Effector CD4-positive, alpha-beta T cell (primary cell): ENCODE measurements at regions not wholly inside any gene's neighbourhood (a gene's known extent, or its start where the extent isn't known, plus 50 kb on each side); places are given as distances from the start of the nearest gene placed in this dataset.
"Not testable (repeated sequence)": the region's sequence is repeated elsewhere in the genome, so short reads cannot be mapped to it uniquely, and the experiment has no call there.

Experiments
- DNase-seq: peaks from one replicate; pipeline ENCODE4 v3.0.0-alpha.2; 2020

GRCh38 chr9:28518439-28518838 lies 945.2 kb upstream of the C9orf72 start:
- no peak for DNase-seq

DNA sequence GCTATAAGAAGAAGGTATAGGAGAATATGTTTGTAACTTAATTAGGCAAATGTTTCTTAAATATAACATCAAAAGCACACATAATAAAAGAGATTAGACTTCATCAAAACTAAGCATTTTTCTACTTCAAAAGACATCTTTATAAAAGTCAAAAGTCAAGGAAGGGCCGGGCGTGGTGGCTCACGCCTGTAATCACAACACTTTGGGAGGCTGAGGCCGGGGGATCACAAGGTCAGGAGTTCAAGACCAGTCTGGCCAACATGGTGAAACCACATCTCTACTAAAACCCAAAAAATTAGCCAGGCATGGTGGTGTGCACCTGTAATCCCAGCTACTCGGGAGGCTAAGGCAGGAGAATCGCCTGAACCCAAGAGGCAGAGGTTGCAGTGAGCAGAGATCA lies 951.0 kb upstream of the C9orf72 start:
- not testable (repeated sequence) for DNase-seq

DNA sequence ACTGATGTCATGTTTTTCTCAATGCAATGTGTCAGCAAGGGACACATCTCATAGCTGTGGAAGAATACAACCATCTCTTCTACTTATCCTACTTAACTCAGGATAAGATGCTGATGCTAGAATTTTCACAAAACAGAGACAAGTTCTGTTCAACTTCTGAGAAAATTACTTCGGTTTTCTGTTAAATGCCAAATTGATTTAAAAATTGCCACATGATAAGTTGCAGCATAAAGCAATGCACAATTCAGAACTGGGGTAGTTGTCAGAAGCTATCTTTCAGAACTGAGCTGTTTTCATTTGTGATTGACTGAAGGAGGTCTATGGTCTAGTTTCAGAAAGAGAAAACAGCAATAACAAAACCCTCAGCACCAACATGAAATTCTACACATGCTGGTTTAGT lies 954.8 kb upstream of the C9orf72 start:
- DNase-seq = no peak

- no peak for DNase-seq
These were observed 964.9 kb upstream of the C9orf72 start for GRCh38 chr9:28538132-28538531.

DNA sequence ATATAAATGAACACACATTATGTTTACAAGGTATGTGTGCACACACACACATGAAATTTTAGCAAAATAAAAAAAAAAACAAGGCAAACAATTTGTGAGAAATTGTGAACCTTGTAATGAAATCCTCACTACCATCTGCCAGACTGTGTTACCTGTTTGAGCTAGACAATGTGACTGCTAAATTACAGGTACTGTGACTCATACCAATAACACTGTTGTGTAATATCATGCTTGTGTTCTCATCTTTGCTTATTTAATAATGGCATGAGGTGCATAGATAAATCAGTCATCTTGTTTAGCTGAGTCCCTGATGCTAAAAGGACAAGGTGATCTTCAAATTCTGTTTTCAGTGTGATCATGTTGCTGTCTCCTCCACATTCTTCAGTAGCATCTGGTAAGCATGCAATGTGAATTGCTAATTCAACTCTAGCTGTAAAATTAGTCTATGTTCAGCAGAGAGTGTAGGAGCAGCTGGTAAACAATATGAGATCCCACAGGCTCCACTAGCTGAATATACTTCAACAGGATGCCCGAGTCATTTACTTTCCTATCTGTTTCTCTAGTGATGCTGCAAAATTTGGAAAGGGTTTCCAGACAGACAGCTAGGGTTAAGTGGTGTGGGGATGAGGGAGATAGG lies 966.3 kb upstream of the C9orf72 start:
- no peak for DNase-seq

GRCh38 chr9:28542928-28543327 lies 969.6 kb upstream of the C9orf72 start:
- no peak for DNase-seq

GRCh38 chr9:28547527-28547926 lies 974.2 kb upstream of the C9orf72 start:
- DNase-seq = no peak

DNA sequence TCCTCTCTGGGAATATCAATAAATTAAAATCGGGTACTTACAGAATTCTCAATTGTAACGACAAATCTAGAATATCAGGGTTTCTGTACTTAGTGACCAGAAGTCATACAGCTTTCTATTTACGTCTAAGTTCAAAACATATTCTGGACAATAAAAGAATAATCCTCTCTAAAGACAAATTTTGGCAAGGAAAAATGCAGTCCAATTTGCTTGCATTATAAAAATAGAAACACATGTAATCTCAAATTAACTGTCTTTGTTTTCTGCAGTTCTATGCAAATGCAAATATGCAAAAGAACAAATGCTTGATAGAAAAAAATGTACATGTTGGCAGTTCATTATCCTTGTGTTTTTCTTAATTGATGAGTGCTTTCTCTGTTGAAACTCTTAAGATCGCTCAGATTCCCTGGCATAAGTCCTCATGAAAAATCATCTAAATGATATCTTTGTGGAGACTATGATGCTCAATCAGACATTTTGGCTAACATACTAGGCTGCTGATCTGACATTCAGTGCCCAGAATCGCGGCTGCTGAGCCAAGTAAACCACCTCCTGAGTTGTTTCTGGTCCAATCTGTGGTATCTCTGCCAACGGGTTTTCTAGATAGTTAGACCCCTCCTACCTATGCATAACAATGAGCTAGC lies 990.1 kb upstream of the C9orf72 start:
- no peak for DNase-seq

DNA sequence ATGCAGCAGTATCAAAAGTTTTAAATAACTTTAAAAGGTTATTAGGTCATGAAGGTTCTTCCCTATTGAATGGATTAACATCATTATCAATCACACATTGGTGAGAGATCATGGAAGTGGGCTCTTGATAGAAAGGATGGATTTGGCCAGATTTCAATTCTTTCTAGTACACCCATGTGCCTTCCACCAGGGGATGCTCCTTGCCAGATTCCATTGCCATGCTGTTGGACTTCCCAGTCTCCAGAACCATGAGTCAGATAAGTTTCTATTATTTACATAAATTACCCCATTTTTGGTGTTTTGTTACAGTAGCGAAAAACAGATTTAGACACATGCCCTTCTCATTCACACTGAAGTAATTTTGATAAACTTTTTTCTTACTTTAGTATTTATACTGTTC lies 1010.6 kb upstream of the C9orf72 start:
- no peak for DNase-seq

DNA sequence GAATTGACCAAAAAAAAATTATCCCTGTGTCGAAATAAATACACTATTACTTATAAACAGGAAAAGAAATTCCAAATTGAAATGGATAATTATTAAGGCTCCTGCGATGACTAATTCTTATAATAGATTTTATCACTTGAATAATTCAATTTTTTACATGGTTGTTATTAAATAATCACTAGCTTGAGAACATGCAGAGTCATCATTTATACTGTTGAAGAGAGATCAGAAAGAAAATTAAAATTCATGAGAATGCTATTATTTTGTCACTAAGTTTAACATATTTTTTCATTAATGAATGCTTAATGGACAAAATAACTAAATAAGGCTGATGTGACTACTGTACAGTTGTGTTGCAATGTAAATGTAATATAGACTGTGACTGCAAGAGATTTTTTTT lies 1011.3 kb upstream of the C9orf72 start:
- DNase-seq = no peak

DNA sequence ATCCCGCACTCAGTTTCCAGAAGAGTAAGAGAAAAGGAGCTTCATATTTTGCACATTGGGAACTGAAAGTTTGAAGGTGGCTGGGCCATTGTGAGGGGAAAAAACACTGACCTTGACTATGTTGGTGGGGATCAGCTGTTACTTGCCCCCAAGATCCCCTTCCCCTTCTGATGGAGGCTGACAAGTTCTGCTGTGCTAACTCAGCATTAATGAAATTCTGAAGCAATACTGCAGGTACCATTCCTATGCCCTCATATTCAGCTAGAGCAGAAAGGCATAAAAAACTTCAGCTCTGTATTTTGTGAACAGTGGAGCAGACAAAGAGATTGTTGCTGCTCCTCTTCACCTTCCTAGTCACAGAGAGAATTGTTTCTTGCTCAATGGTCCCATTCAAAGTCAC lies 1013.8 kb upstream of the C9orf72 start:
- no peak for DNase-seq

DNA sequence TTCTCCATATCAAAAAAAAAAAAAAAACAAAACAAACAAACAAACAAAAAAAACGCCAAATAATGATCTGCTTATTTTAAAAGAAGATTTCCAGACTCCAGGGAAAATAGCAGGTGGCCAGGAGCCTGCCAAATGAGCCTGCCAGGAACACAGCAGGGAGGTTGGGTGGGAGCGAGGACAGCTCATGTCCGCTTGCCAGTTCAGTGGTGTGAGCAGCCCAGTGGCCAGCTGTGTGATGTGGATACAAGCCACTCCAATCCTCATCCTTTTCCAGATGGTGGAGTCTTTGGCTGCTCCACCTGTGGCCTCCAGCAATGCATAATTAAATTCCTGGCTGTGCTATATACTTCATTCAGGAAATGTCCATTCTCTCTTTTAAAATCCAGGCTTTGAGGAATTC lies 1025.1 kb upstream of the C9orf72 start:
- no peak for DNase-seq

DNA sequence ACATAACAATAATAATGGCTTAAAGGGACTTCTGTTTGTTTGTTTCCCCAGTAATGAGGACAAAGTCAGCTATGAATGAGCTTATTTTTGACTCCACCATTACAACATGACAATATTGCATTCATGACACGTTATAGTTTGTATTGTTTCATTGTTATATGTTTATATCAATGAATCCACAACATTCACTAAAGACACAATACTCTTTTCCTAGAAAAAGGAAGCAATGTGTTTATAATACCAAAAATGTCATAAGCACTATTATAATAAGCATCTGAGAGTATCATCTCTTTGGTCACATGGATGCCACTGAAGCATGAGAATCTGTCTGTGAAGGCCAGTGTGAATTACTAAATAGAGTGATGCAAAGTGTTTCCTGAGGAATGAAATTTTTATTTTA lies 1026.9 kb upstream of the C9orf72 start:
- DNase-seq = no peak

DNA sequence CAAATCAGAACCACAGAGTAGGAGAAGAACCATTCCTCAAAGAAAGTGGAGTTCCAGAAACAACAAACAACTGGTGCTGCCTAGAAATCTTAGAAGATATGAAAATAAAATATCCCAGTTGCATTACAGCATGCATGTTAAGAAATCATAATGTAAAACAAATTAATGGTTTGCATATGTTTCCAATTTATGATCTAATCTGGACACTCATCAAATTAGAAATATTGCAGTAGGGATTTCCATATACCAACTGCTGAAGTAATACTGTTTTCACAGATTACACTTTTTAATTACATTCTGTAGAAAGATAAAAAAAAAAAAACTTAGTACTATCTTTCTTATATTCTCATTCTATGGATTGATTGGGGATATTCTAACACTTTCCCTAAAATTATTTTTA lies 1034.6 kb upstream of the C9orf72 start:
- no peak for DNase-seq

- DNase-seq = no peak
These were observed 1037.1 kb upstream of the C9orf72 start for GRCh38 chr9:28610339-28610738.

- no peak for DNase-seq
These were observed 1043.0 kb upstream of the C9orf72 start for GRCh38 chr9:28616310-28616709.

GRCh38 chr9:28620011-28620410 lies 1046.7 kb upstream of the C9orf72 start:
- no peak for DNase-seq

DNA sequence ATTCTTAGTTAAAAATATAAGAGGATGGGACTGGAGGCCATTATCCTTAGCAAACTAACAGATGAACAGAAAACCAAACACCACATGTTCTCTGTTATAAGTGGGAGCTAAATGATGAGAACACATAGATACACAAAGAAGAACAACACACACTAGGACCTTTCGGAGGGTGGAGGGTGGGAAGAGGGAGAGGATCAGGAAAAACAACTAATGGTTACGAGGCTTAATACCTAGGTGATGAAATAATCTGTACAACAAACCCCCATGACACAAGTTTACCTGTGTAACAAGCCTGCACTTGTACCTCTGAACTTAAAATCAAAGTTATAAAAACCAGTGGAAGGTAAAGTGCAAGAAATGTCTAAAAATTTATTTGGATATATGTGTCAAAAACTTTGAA lies 1047.4 kb upstream of the C9orf72 start:
- no peak for DNase-seq

DNA sequence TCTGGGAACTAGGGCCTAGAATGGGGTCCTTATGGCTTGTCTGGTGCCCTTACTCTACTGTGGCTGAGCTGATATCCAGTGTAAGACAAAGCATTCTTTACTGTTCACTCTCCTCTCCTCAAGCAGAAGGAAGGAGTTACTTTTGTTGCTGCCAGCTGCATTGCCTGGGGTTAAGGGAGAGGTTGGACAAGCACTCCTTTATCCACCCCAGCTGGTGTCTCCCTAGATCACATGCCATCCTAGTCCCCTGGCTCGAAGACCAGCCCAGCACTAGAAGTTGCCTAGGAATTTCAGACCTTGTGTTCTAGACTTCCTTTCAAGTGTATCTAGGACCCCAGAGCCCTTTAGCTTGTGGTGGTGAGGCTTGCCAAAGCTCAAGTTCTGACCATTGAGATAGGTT lies 1051.5 kb upstream of the C9orf72 start:
- no peak for DNase-seq

- DNase-seq = no peak
These were observed 1054.8 kb upstream of the C9orf72 start for GRCh38 chr9:28628031-28628430.

DNA sequence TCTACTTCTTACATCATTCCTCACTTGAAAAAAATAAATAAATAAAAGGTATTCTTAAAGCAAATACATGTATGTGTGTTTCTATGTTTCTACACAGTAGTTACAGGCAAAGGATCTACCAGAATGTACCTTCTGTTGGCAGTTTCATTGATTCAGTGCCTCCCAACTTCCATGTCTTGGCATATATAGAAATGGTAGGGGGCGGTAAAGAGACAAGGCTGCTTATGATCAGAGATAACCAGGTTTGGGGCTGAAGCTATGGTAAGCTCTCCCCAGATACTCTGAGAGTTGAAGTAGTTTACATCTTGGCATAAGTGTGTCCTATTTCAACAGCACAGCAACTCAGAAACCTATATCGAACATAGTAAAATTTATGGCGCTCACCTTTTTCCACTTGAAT lies 1075.4 kb upstream of the C9orf72 start:
- no peak for DNase-seq

DNA sequence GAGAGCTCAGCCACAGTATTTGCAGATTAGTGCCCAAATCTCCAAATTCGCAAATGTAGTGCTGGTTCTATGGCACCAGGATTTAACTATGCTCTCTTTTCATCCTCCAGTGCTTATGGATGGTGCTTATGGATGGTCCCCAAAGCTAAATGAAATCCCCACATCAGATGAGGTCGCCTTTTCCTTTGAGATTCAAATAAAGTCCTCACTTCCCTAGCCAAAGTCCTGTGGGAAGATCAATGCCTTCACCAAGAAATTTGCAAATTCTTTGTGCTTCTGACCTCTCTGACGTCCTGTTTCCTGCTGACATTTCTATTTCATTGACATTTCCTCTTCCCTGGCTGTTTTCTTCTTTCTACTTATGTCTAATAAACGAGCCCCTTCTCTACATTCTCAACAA lies 1077.0 kb upstream of the C9orf72 start:
- no peak for DNase-seq

- DNase-seq = no peak
These were observed 1077.9 kb upstream of the C9orf72 start for GRCh38 chr9:28651050-28651722.

DNA sequence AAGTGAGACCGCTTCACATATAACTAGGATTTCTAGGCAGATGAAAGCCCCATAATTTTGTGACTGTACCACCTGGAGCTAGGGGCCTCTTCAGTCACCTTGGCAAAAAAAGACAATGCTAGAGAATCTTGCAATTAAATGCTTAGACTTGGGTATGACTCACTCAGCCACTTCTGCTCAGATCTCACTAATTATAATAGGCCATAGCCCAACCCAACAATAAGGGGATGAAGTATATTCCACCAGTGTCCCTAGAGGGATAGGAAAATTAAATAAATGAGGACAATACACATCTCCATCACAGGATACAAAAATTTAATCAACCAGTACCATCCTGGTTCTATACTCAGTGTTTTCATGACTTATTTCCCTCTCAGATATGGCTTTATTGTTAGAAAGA lies 1079.9 kb upstream of the C9orf72 start:
- no peak for DNase-seq

- no peak for DNase-seq
These were observed 1083.4 kb upstream of the C9orf72 start for GRCh38 chr9:28656727-28657126.
